Aorta (tissue), 5 donors: ENCODE measurements at regions not wholly inside any gene's neighbourhood (a gene's known extent, or its start where the extent isn't known, plus 50 kb on each side); places are given as distances from the start of the nearest gene placed in this dataset.
A peak's percentile ranks its signal among the peaks of the same experiment; 100 is the strongest.

Source experiments
- ATAC-seq: fragments of 200-7000 bp; cut with Tn5 transposase; one replicate; pipeline ENCODE4 v1.9.1; 2022; ENCODE audit warnings: moderate library complexity; ENCODE audit not compliant: low FRiP score
- DNase-seq, 2 donors: peaks; one replicate each; pipeline ENCODE4 v3.0.0-alpha.2; 2020
- H3K27ac ChIP-seq, 2 donors: one replicate each; pipeline ENCODE4 v1.5.1; 2013; ENCODE audit warnings: low read length in 2 of 2, mild to moderate bottlenecking in 2 of 2, moderate library complexity in 2 of 2, control low read depth in 1 of 2, inconsistent platforms in 1 of 2, low read depth in 1 of 2
- H3K27me3 ChIP-seq, 2 donors: one replicate each; pipeline ENCODE4 v1.6.1; 2013; ENCODE audit warnings: control low read depth in 1 of 2, low read length in 1 of 2, mild to moderate bottlenecking in 1 of 2, moderate library complexity in 1 of 2; ENCODE audit not compliant: insufficient read depth in 2 of 2, control insufficient read depth in 1 of 2
- H3K36me3 ChIP-seq, 2 donors: one replicate each; pipeline ENCODE4 v1.6.1; 2013; ENCODE audit warnings: control low read depth in 1 of 2, low read length in 1 of 2, mild to moderate bottlenecking in 1 of 2; ENCODE audit not compliant: insufficient read depth in 2 of 2, control insufficient read depth in 1 of 2
- H3K4me1 ChIP-seq, 2 donors: one replicate each; pipeline ENCODE4 v1.6.1; 2013; ENCODE audit warnings: low read length in 2 of 2, control low read depth in 1 of 2, mild to moderate bottlenecking in 1 of 2, moderate library complexity in 1 of 2; ENCODE audit not compliant: insufficient read depth in 2 of 2, control insufficient read depth in 1 of 2
- H3K4me3 ChIP-seq, 2 donors: one replicate each; pipeline ENCODE4 v1.5.1; 2013; ENCODE audit warnings: low read length in 2 of 2, control low read depth in 1 of 2, mild to moderate bottlenecking in 1 of 2
- H3K9me3 ChIP-seq: one replicate; pipeline ENCODE4 v1.6.1; 2013; ENCODE audit warnings: mild to moderate bottlenecking, low read length; ENCODE audit not compliant: control insufficient read depth
- WGBS, 2 donors: extraction: QIAGEN DNeasy Blood & Tissue Kit; methylation state at CpG; one replicate each; pipeline ENCODE4 v1.1.7; 2013; 5-methylcytosine and 5-hydroxymethylcytosine counted together
- intact Hi-C, 2 donors: fragments of 100-400 bp; cut with DNase I; formaldehyde crosslinking; loops; one replicate each; pipeline versions ENCODE4 v1.14.2 to v1.15.0; 2022
- donor health status: healthy with polysubstance abuse.
- donor health status: Bipolar disorder and iron deficiency.
- donor health status: DM: no; HTN: no; CAD: no.
- donor health status: DM: no; HTN: no; CAD: no.
- donor health status: DM: yes; HTN: yes; CAD: no.

DNA sequence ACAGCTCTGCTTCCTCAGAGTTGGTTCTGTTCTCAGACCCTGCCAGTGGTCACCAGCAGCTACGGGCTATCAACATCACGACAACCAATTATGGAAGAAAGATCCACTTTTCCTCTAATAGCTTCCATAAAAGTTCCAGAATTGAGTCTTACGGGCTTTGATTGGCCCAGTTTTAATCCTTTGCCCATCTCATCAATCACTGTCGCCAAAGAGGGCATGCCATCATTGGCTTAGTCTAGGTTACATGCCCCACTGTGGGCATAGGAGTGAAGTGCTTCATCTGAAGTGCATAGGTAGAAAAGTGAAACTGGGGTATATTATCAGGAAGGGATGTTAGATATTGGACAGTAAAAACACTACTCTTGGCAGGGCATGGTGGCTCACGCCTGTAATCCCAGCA, 76.6 kb upstream of the DHX40 start:
- H3K27ac ChIP-seq: peak overlapping the region in 1 of 2 donors; percentile 51
- H3K4me1 ChIP-seq: peaks cover 5 to 7% of the 10 kb centered on the region in 2 donors
- ATAC-seq (no peak), DNase-seq (no peak)
- no peaks in the 10 kb centered on the region for H3K9me3 ChIP-seq
- no peak overlapping the region for H3K4me3 ChIP-seq
- 84 to 85% methylated on average over 5 of the region's 5 CpGs for WGBS, 2 donors
- peaks cover 0 to 2% of the 10 kb centered on the region in 2 donors for H3K36me3 ChIP-seq
- no peaks in the 10 kb centered on the region for H3K27me3 ChIP-seq
- intact Hi-C loops: no loop called here

DNA sequence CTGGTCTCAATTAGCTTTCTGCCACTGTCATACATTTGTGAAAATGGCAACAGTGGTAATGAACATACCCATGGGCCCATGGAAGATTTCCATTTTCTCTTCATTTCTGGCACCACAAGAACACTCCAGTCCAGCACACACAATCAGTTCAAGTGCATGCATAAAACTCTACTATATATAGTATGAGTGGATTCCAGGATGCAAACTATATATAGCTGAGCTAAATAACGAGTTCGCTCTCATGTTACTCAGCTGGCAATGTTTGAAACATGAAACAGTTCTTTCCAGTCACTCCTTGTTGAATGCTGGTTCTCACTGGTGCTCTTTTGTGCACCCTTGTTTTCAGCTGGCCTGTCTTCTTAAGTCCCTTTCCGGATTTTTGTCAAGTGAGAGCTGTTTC, 75.2 kb upstream of the DHX40 start:
- ATAC-seq: peak; percentile 59
- DNase-seq: no peak
- no peaks in the 10 kb centered on the region for H3K9me3 ChIP-seq
- peaks cover 5 to 7% of the 10 kb centered on the region in 2 donors for H3K4me1 ChIP-seq
- peaks cover 0 to 2% of the 10 kb centered on the region in 2 donors for H3K36me3 ChIP-seq
- H3K27me3 ChIP-seq: no peaks in the 10 kb centered on the region
- no peak overlapping the region for H3K4me3 ChIP-seq
- WGBS, 2 donors: 3 to 7% methylated on average over 3 of the region's 3 CpGs
- intact Hi-C loops: loop anchor here in 1 of 2 donors (10.0 kb wide), 1 partner anchor 45 kb away; no protein-coding TSS in a partner anchor
- H3K27ac ChIP-seq: peak overlapping the region; percentile 82 to 87

DNA sequence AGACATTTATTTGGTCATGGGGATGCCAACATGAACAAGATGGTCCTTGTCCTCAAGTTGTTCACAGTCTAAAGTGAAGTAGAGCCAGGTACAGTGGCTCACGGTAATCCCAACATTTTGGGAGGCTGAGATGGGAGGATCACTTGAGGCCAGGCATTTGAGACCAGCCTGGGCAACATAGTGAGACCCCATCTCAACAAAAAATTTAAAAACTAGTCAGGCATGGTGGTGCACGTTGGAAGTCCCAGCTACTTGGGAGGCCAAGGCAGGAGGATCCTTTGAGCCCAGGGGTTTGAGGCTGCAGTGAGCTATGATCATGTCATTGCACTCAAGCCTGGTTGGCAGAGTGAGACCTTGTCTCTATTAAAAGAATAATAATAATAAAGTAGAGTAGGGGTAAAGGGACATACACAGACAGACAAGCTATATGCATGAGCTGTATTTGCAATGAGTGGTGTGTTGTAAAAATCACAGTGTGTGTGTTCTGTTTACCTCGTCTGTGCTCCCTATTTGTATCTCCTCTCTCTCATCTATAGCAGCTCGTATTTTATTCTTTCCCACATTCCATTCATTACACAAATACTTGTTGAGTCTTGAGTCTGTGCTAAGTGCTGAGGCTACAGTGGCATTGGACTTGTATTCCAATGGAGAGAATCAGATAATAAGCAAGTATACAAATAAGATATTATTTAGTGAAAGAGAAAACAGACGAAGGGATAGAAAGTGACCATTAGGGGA, 73.9 kb upstream of the DHX40 start:
- DNase-seq (no peak), ATAC-seq (no peak)
- H3K4me1 ChIP-seq: peaks cover 5 to 7% of the 10 kb centered on the region in 2 donors
- no peaks in the 10 kb centered on the region for H3K9me3 ChIP-seq
- no peak overlapping the region for H3K4me3 ChIP-seq
- peaks cover 0 to 2% of the 10 kb centered on the region in 2 donors for H3K36me3 ChIP-seq
- H3K27ac ChIP-seq: peak overlapping the region in 1 of 2 donors; percentile 82
- intact Hi-C loops: loop anchor here in 1 of 2 donors (10.0 kb wide), 1 partner anchor 47 kb away; no protein-coding TSS in a partner anchor
- no peaks in the 10 kb centered on the region for H3K27me3 ChIP-seq
- WGBS, 2 donors: 57% methylated on average over 5 of the region's 5 CpGs

DNA sequence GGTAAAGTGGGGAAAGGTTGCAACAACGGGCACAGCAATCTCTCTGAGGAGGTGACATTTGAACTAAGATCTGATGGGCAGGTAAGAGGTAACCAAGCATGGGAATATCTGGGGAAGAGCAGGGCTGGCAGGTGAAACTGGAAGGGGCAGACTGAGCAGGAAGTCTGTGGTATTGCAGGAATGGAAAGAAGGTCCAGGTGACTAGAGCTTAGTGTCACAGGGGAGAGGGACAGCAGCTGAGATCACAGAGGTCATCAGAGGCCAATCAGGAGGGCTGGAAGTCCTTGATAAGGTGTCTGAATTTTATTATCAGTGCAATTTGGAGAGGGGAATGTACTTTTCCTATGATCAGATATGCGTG, 73.3 kb upstream of the DHX40 start:
- Histone ChIP-seq H3K4me3 (no peak overlapping the region), H3K9me3 (no peaks in the 10 kb centered on the region), H3K4me1 (peaks cover 4 to 7% of the 10 kb centered on the region in 2 donors), H3K36me3 (peaks cover 0 to 2% of the 10 kb centered on the region in 2 donors), H3K27ac (no peak overlapping the region), H3K27me3 (no peaks in the 10 kb centered on the region)
- DNase-seq (no peak), ATAC-seq (no peak)
- intact Hi-C loops: loop anchor here in 1 of 2 donors (10.0 kb wide), 1 partner anchor 47 kb away; no protein-coding TSS in a partner anchor
- WGBS, 2 donors: 82 to 88% methylated on average over 2 of the region's 2 CpGs

DNA sequence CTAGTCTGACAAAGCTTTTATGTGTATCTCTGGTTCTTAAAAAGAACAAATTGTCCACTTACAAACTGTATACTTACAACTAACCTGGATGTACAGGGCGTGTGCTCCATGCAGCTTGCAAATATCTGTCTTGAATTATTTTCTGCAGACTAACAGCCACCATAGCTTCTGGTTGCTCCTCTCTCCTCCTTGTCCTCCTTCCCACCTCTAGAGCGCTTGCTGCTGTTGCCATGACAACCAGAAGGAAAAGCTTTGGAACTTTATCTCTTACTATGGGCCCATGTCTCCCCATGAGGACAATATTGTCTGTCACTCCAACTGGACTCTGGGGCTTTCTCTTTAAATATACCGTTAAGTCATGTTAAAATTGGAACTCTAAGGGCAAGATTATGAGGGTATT, 71.5 kb upstream of the DHX40 start:
- intact Hi-C loops: loop anchor here in 1 of 2 donors (10.0 kb wide), 1 partner anchor 49 kb away; no protein-coding TSS in a partner anchor
- Histone ChIP-seq H3K4me3 (no peak overlapping the region), H3K27me3 (no peaks in the 10 kb centered on the region), H3K4me1 (peaks cover 3 to 10% of the 10 kb centered on the region in 2 donors), H3K9me3 (no peaks in the 10 kb centered on the region), H3K36me3 (peaks cover 0 to 2% of the 10 kb centered on the region in 2 donors), H3K27ac (no peak overlapping the region)
- WGBS, 2 donors: 83 to 85% methylated on average over 3 of the region's 3 CpGs
- ATAC-seq (no peak), DNase-seq (no peak)

DNA sequence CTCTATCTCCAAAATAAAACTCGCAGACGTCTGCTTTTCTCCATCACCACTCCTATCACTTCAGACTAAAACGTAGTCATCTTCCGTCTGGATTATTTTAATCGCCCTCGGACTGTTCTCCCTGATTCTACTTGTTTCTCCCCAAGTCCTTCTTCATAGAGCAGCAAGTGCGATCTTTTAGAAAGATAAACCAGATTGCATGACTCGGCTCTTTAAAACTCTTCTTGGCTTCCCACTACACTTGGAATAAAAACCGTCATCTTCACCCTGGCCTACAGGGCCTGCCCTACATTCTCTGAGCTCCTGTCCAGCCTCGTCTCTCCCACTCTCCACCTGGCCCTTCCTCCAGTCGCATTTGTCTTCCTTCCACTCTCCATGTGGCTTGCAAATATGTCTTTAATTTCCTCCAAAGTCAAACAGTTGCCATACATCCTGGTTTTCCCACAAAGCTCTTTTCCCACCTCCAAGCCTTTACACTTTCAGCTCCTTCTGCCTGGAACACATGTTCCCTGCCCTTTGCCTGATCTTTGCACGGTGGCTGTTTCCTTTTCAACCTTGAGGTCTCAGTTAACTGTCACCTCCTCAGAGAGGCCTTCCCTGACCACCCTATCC, 70.5 kb upstream of the DHX40 start:
- intact Hi-C loops: loop anchor here in 1 of 2 donors (10.0 kb wide), 1 partner anchor 50 kb away; no protein-coding TSS in a partner anchor
- 70% methylated on average over 12 of the region's 12 CpGs for WGBS, 2 donors
- no peak overlapping the region for H3K4me3 ChIP-seq
- no peaks in the 10 kb centered on the region for H3K9me3 ChIP-seq
- H3K4me1 ChIP-seq: peaks cover 3 to 11% of the 10 kb centered on the region in 2 donors
- DNase-seq: no peak
- ATAC-seq: no peak
- no peaks in the 10 kb centered on the region for H3K27me3 ChIP-seq
- H3K36me3 ChIP-seq: peaks cover 0 to 2% of the 10 kb centered on the region in 2 donors
- H3K27ac ChIP-seq: no peak overlapping the region

DNA sequence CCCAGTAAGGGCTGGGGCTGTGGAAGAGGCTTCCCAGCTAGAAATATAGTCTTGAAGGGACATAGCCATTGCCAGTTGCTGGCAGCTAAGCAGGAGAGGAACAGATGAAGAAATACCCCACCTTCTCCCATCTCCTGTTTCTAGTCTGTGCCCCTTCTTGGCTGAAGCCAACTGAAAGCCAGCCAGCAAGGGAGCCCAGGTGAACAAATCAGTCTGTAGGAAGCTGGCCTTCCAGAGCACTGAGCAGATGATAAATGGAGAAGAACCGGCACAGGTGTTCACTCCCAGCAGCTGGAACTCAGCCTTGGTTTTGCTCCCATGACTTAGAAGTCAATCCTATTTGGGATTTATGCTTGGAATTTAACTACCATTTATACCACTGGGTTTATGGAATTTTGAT, 69.2 kb upstream of the DHX40 start:
- DNase-seq: no peak
- Histone ChIP-seq H3K4me3 (no peak overlapping the region), H3K27me3 (no peaks in the 10 kb centered on the region), H3K36me3 (peaks cover 0 to 2% of the 10 kb centered on the region in 2 donors), H3K9me3 (no peaks in the 10 kb centered on the region), H3K27ac (no peak overlapping the region), H3K4me1 (peaks cover 3 to 7% of the 10 kb centered on the region in 2 donors)
- intact Hi-C loops: loop anchor here in 1 of 2 donors (10.0 kb wide), 1 partner anchor 51 kb away; no protein-coding TSS in a partner anchor
- WGBS, 2 donors: 96% methylated on average over 1 of the region's 1 CpG
- ATAC-seq: no peak

DNA sequence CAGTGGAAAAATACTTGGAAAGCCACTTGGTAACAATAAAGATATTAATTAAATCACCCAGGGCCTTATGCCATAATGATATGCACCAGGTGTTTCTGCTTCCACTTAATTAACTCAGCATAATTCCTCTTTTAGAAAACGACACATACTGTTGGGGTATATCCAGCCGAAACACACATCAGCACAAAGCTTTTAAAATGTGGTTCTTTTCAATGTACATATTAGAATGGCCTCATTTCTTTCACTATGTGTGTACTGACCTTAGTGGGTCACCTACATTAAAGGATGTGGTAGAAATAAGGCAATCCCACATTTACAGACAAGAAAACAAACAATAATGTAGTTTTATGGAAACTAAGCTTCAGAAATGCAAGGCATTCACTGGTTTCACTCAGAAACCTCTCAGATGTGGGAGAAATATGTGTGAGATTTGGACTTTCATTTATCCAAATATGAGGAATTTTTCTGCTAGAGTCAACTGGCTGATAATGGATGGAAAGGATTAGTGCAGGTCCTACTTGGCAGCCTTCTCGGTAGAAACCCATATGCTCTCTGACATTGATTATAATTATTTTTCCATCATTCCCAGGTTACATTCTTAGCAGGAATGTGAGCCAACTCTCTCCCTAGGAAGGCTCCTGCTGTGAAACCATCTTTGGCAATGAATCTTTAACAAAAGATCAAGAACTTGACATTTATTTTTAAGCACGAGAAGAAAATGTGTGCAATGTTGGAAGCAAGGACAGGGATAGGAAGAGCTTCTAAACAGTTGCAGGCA, 66.7 kb upstream of the DHX40 start:
- H3K4me3 ChIP-seq: no peak overlapping the region
- intact Hi-C loops: loop anchor here in 1 of 2 donors (10.0 kb wide), 1 partner anchor 54 kb away; no protein-coding TSS in a partner anchor
- DNase-seq: no peak
- H3K27me3 ChIP-seq: no peaks in the 10 kb centered on the region
- H3K9me3 ChIP-seq: no peaks in the 10 kb centered on the region
- no peaks in the 10 kb centered on the region for H3K36me3 ChIP-seq
- H3K4me1 ChIP-seq: peaks cover 0 to 5% of the 10 kb centered on the region in 2 donors
- peak overlapping the region in 1 of 2 donors; percentile 28 for H3K27ac ChIP-seq
- 23 to 33% methylated on average over 4 of the region's 4 CpGs for WGBS, 2 donors
- no peak for ATAC-seq
